ENCODE measurements at regions not wholly inside any gene's neighbourhood (a gene's known extent, or its start where the extent isn't known, plus 50 kb on each side); places are given as distances from the start of the nearest gene placed in this dataset.

- H3K27ac Mint-ChIP-seq = no peak overlapping the region
These were observed 149.2 kb upstream of the ANKH start for GRCh38 chr5:15020736-15021135.

GRCh38 chr5:15014809-15015208, 143.2 kb upstream of the ANKH start:
- no peak overlapping the region for H3K27ac Mint-ChIP-seq
- no peaks in the 10 kb centered on the region for H3K36me3 Mint-ChIP-seq
- H3K9me3 Mint-ChIP-seq = no peaks in the 10 kb centered on the region
- no peaks in the 10 kb centered on the region for H3K4me1 Mint-ChIP-seq
- no peak overlapping the region for H3K4me3 Mint-ChIP-seq
- peaks cover under 1% of the 10 kb centered on the region for H3K27me3 Mint-ChIP-seq

More at GRCh38 chr5:15020736-15021135, 149.2 kb upstream of the ANKH start:
- Mint-ChIP-seq H3K4me1 (peaks cover 0 to 2% (median 0%) of the 10 kb centered on the region in 3 donors), H3K4me3 (no peak overlapping the region), H3K9me3 (peaks cover 0 to 5% (median 0%) of the 10 kb centered on the region in 3 donors), H3K27me3 (peaks cover 11% of the 10 kb centered on the region), H3K36me3 (no peaks in the 10 kb centered on the region)

GRCh38 chr5:15013654-15014463, 142.3 kb upstream of the ANKH start:
- Mint-ChIP-seq H3K27ac (no peak overlapping the region), H3K9me3 (no peaks in the 10 kb centered on the region), H3K4me3 (no peak overlapping the region), H3K27me3 (no peaks in the 10 kb centered on the region), H3K36me3 (no peaks in the 10 kb centered on the region), H3K4me1 (no peaks in the 10 kb centered on the region)

GRCh38 chr5:15012061-15012460, 140.5 kb upstream of the ANKH start:
- Mint-ChIP-seq H3K27ac (no peak overlapping the region), H3K36me3 (no peaks in the 10 kb centered on the region), H3K4me1 (no peaks in the 10 kb centered on the region), H3K4me3 (no peak overlapping the region), H3K9me3 (no peaks in the 10 kb centered on the region), H3K27me3 (no peaks in the 10 kb centered on the region)

- no peak overlapping the region for H3K4me3 Mint-ChIP-seq
- H3K9me3 Mint-ChIP-seq = no peaks in the 10 kb centered on the region
- H3K4me1 Mint-ChIP-seq = no peaks in the 10 kb centered on the region
- no peaks in the 10 kb centered on the region for H3K36me3 Mint-ChIP-seq
- H3K27ac Mint-ChIP-seq = no peak overlapping the region
- no peaks in the 10 kb centered on the region for H3K27me3 Mint-ChIP-seq
These were observed 139.4 kb upstream of the ANKH start for GRCh38 chr5:15010936-15011335.

- Mint-ChIP-seq H3K36me3 (no peaks in the 10 kb centered on the region), H3K27me3 (no peaks in the 10 kb centered on the region), H3K9me3 (no peaks in the 10 kb centered on the region), H3K4me1 (no peaks in the 10 kb centered on the region), H3K4me3 (no peak overlapping the region), H3K27ac (no peak overlapping the region)
These were observed 137.8 kb upstream of the ANKH start for GRCh38 chr5:15009420-15009819.

GRCh38 chr5:15008921-15009320, 137.3 kb upstream of the ANKH start:
- H3K36me3 Mint-ChIP-seq = no peaks in the 10 kb centered on the region
- H3K27ac Mint-ChIP-seq = no peak overlapping the region
- no peaks in the 10 kb centered on the region for H3K4me1 Mint-ChIP-seq
- no peaks in the 10 kb centered on the region for H3K27me3 Mint-ChIP-seq
- no peaks in the 10 kb centered on the region for H3K9me3 Mint-ChIP-seq
- H3K4me3 Mint-ChIP-seq = no peak overlapping the region

- Mint-ChIP-seq H3K4me3 (no peak overlapping the region), H3K9me3 (no peaks in the 10 kb centered on the region), H3K27ac (no peak overlapping the region), H3K27me3 (no peaks in the 10 kb centered on the region), H3K36me3 (no peaks in the 10 kb centered on the region), H3K4me1 (peaks cover 0 to 3% (median under 1%) of the 10 kb centered on the region in 3 donors)
These were observed 136.9 kb upstream of the ANKH start for GRCh38 chr5:15008476-15008875.

- Mint-ChIP-seq H3K27me3 (no peaks in the 10 kb centered on the region), H3K27ac (no peak overlapping the region), H3K4me1 (peaks cover 0 to 5% (median 2%) of the 10 kb centered on the region in 3 donors), H3K4me3 (no peak overlapping the region), H3K36me3 (no peaks in the 10 kb centered on the region), H3K9me3 (no peaks in the 10 kb centered on the region)
These were observed 136.1 kb upstream of the ANKH start for GRCh38 chr5:15007646-15008045.

- Mint-ChIP-seq H3K4me3 (no peak overlapping the region), H3K27ac (no peak overlapping the region), H3K36me3 (no peaks in the 10 kb centered on the region), H3K27me3 (peaks cover 3% of the 10 kb centered on the region), H3K9me3 (no peaks in the 10 kb centered on the region), H3K4me1 (peaks cover 3 to 9% (median 3%) of the 10 kb centered on the region in 3 donors)
These were observed 132.9 kb upstream of the ANKH start for GRCh38 chr5:15004506-15004905.

GRCh38 chr5:15003511-15003920, 131.9 kb upstream of the ANKH start:
- Mint-ChIP-seq H3K27me3 (peaks cover 3% of the 10 kb centered on the region), H3K36me3 (no peaks in the 10 kb centered on the region)

GRCh38 chr5:15002791-15003190, 131.2 kb upstream of the ANKH start:
- peaks cover 2 to 6% (median 2%) of the 10 kb centered on the region in 3 donors for H3K9me3 Mint-ChIP-seq

More at GRCh38 chr5:15003511-15003920, 131.9 kb upstream of the ANKH start:
- H3K9me3 Mint-ChIP-seq = peaks cover 0 to 1% (median 0%) of the 10 kb centered on the region in 3 donors
- peaks cover 11 to 17% (median 12%) of the 10 kb centered on the region in 3 donors for H3K4me1 Mint-ChIP-seq
- H3K4me3 Mint-ChIP-seq = no peak overlapping the region
- H3K27ac Mint-ChIP-seq = no peak overlapping the region

GRCh38 chr5:15002173-15002572, 130.6 kb upstream of the ANKH start:
- Mint-ChIP-seq H3K4me1 (peaks cover 15 to 31% (median 20%) of the 10 kb centered on the region in 3 donors), H3K9me3 (peaks cover 2 to 6% (median 2%) of the 10 kb centered on the region in 3 donors), H3K27me3 (peaks cover 3% of the 10 kb centered on the region), H3K4me3 (no peak overlapping the region), H3K36me3 (no peaks in the 10 kb centered on the region), H3K27ac (peak overlapping the region in 1 of 3 donors; percentile 55)

More at GRCh38 chr5:15002791-15003190, 131.2 kb upstream of the ANKH start:
- no peak overlapping the region for H3K27ac Mint-ChIP-seq
- peaks cover 15 to 25% (median 15%) of the 10 kb centered on the region in 3 donors for H3K4me1 Mint-ChIP-seq
- no peak overlapping the region for H3K4me3 Mint-ChIP-seq
- peaks cover 3% of the 10 kb centered on the region for H3K27me3 Mint-ChIP-seq
- no peaks in the 10 kb centered on the region for H3K36me3 Mint-ChIP-seq

GRCh38 chr5:15001517-15001916, 129.9 kb upstream of the ANKH start:
- Mint-ChIP-seq H3K9me3 (peaks cover 2 to 6% (median 2%) of the 10 kb centered on the region in 3 donors), H3K4me3 (no peak overlapping the region), H3K36me3 (no peaks in the 10 kb centered on the region), H3K27me3 (peaks cover 3% of the 10 kb centered on the region), H3K27ac (peak overlapping the region in 1 of 3 donors; percentile 33), H3K4me1 (peaks cover 20 to 35% (median 26%) of the 10 kb centered on the region in 3 donors)

- Mint-ChIP-seq H3K4me3 (peak overlapping the region in 3 of 4 donors; percentile 5 to 59 (median 32)), H3K9me3 (peaks cover 2 to 6% (median 2%) of the 10 kb centered on the region in 3 donors), H3K27me3 (peaks cover 5% of the 10 kb centered on the region), H3K36me3 (no peaks in the 10 kb centered on the region), H3K4me1 (peaks cover 23 to 33% (median 29%) of the 10 kb centered on the region in 3 donors), H3K27ac (peak overlapping the region; percentile 39 to 89 (median 39))
These were observed 126.9 kb upstream of the ANKH start for GRCh38 chr5:14998491-14998890.

- H3K4me3 Mint-ChIP-seq = peak overlapping the region in 2 of 4 donors; percentile 50 to 77
- H3K4me1 Mint-ChIP-seq = peaks cover 31 to 41% (median 38%) of the 10 kb centered on the region in 3 donors
- H3K27me3 Mint-ChIP-seq = peaks cover 5% of the 10 kb centered on the region
- H3K36me3 Mint-ChIP-seq = no peaks in the 10 kb centered on the region
- peak overlapping the region; percentile 71 to 89 (median 75) for H3K27ac Mint-ChIP-seq
- H3K9me3 Mint-ChIP-seq = peaks cover 2 to 6% (median 2%) of the 10 kb centered on the region in 3 donors
These were observed 125.4 kb upstream of the ANKH start for GRCh38 chr5:14996997-14997396.

All from IgD-negative memory B cell (primary cell).